ENCODE measurements at regions not wholly inside any gene's neighbourhood (a gene's known extent, or its start where the extent isn't known, plus 50 kb on each side); places are given as distances from the start of the nearest gene placed in this dataset.

- Mint-ChIP-seq H3K36me3 (peaks cover 4% of the 10 kb centered on the region), H3K27me3 (peaks cover 2% of the 10 kb centered on the region), H3K4me1 (ENCODE audit: unreplicated experiment) (peaks cover 26% of the 10 kb centered on the region), H3K4me3 (no peak overlapping the region), H3K27ac (no peak overlapping the region), H3K9me3 (peaks cover 12% of the 10 kb centered on the region)
- TF ChIP-seq, protein P1, sequence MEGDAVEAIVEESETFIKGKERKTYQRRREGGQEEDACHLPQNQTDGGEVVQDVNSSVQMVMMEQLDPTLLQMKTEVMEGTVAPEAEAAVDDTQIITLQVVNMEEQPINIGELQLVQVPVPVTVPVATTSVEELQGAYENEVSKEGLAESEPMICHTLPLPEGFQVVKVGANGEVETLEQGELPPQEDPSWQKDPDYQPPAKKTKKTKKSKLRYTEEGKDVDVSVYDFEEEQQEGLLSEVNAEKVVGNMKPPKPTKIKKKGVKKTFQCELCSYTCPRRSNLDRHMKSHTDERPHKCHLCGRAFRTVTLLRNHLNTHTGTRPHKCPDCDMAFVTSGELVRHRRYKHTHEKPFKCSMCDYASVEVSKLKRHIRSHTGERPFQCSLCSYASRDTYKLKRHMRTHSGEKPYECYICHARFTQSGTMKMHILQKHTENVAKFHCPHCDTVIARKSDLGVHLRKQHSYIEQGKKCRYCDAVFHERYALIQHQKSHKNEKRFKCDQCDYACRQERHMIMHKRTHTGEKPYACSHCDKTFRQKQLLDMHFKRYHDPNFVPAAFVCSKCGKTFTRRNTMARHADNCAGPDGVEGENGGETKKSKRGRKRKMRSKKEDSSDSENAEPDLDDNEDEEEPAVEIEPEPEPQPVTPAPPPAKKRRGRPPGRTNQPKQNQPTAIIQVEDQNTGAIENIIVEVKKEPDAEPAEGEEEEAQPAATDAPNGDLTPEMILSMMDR (conservative IDR thresholded peaks at IDR 0.05): no peak
- DNase-seq (ENCODE audit: extremely low spot score, unreplicated experiment): no peak
Observed at GRCh38 chr4:123826896-123827295, 430.3 kb downstream of the SPRY1 start.

DNA sequence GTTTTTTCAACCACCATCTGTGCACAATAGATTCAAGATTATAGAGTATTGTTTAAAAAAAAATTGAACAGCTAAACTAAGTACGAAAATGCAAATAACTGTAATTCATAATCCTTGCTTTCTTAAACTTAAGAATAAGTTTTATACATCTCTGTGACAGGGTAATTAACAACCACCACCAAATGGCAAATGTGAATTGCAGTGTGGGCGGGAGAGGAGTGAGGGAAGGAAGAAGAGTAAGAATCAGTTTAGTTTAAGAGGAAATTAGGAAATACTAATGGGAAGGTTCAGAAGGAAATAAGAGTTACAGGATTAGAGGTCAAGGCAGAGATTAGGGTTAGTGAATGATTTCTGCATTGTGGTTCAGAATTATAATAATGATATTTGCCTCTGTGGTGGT is 430.9 kb downstream of the SPRY1 start:
- Mint-ChIP-seq H3K9me3 (peaks cover 12% of the 10 kb centered on the region), H3K27me3 (peaks cover 2% of the 10 kb centered on the region), H3K4me1 (ENCODE audit: unreplicated experiment) (peaks cover 30% of the 10 kb centered on the region), H3K36me3 (peaks cover 4% of the 10 kb centered on the region), H3K4me3 (no peak overlapping the region), H3K27ac (no peak overlapping the region)
- DNase-seq (ENCODE audit: extremely low spot score, unreplicated experiment): no peak
- TF ChIP-seq, protein P1 (conservative IDR thresholded peaks at IDR 0.05): no peak

- Mint-ChIP-seq H3K27me3 (peaks cover under 1% of the 10 kb centered on the region), H3K9me3 (peaks cover 6% of the 10 kb centered on the region), H3K4me1 (ENCODE audit: unreplicated experiment) (peaks cover 27% of the 10 kb centered on the region), H3K4me3 (no peak overlapping the region), H3K27ac (no peak overlapping the region), H3K36me3 (peaks cover 2% of the 10 kb centered on the region)
- TF ChIP-seq, protein P1 (conservative IDR thresholded peaks at IDR 0.05): no peak
- DNase-seq (ENCODE audit: extremely low spot score, unreplicated experiment): no peak
Observed at GRCh38 chr4:123830930-123831329, 434.3 kb downstream of the SPRY1 start.

- H3K4me1 Mint-ChIP-seq (ENCODE audit: unreplicated experiment): peaks cover 32% of the 10 kb centered on the region
- H3K27ac Mint-ChIP-seq: no peak overlapping the region
- no peak overlapping the region for H3K4me3 Mint-ChIP-seq
- no peaks in the 10 kb centered on the region for H3K36me3 Mint-ChIP-seq
- TF ChIP-seq, protein P1 (conservative IDR thresholded peaks at IDR 0.05): no peak
- H3K27me3 Mint-ChIP-seq: no peaks in the 10 kb centered on the region
- peaks cover 6% of the 10 kb centered on the region for H3K9me3 Mint-ChIP-seq
- no peak for DNase-seq (ENCODE audit: extremely low spot score, unreplicated experiment)
Observed at GRCh38 chr4:123832173-123833026, 435.8 kb downstream of the SPRY1 start.

DNA sequence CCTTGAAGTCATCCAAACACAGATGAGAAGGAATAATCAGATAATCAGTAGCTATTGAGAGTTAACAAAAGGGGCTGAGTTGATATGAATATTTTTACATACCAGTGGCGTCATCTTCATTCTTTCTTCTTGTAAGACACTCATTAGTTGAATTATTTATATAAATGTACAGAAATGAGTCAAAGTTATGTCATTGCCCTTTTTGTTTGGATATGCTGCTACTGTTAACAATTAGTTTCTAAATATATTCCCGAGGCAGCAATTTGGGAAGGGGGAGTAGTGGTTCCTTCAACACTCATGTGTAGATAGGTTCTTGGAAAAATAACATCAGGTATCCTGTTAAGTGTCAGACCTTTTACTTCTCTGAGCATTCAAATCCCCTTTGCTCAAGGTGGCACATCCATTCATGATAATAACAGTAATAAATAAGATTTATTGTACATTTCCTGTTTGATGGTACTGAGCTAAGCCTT is 436.6 kb downstream of the SPRY1 start:
- DNase-seq (ENCODE audit: extremely low spot score, unreplicated experiment): no peak
- Mint-ChIP-seq H3K9me3 (peaks cover 6% of the 10 kb centered on the region), H3K4me1 (ENCODE audit: unreplicated experiment) (peaks cover 32% of the 10 kb centered on the region), H3K4me3 (no peak overlapping the region), H3K36me3 (no peaks in the 10 kb centered on the region), H3K27me3 (no peaks in the 10 kb centered on the region), H3K27ac (no peak overlapping the region)
- TF ChIP-seq, protein P1 (conservative IDR thresholded peaks at IDR 0.05): no peak
